ENCODE measurements at regions not wholly inside any gene's neighbourhood (a gene's known extent, or its start where the extent isn't known, plus 50 kb on each side); places are given as distances from the start of the nearest gene placed in this dataset.
A peak's percentile ranks its signal among the peaks of the same experiment; 100 is the strongest.

DNA sequence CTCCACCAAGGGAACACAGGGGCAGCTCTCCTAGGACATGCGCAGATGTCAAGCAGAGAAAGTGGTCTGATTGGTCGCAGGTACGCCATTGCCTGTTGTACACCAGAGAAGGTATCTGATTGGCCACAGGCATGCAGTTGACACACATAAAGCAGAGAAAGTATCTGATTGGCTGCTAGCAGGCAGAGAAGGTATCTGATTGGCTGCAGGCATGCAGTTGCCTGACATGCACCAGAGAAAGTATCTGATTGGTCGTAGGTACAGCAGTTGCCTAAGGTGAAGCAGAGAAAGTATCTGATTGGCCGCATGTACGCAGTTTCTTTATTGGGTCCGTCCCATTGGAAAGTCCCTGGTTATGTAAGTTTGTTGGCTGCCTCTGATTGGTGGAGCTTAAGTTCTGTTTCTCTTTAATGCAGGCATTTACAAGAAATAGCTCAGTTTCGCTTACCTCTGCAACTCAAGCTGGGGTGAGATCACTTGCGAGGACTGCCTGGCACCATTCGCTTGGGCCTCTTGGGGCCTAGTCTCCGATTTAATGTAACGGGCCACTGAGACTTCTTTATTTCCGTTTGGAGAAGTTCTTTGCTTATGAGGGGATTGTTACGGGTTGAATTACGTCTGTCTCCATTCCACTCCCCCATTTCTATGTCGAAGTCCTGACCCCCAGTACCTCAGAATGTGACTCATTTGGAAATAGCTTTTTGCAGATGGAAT lies 74.2 kb downstream of the SIK1 start:
- Histone ChIP-seq H3K4me1 (ENCODE audit: control insufficient read depth in 1 of 2, insufficient read depth in 2 of 2, low read length in 2 of 2) (peaks cover 0 to 4% of the 10 kb centered on the region in 2 experiments; a peak in 1 of 4 replicates), H3K4me2 (ENCODE audit: low read length) (no peak overlapping the region), H3K9me2 (ENCODE audit: insufficient read depth) (no peaks in the 10 kb centered on the region), H3K9ac (ENCODE audit: low read length) (no peak overlapping the region), H3K4me3 (replicated peaks in 1 of 2; ENCODE audit: low read depth in 1 of 2, low read length in 2 of 2) (no peak overlapping the region), H4K20me1 (ENCODE audit: insufficient read depth) (no peaks in the 10 kb centered on the region), H3K9me3 (ENCODE audit: control insufficient read depth in 1 of 2, insufficient read depth in 1 of 2, low read depth in 1 of 2, low read length in 2 of 2) (no peaks in the 10 kb centered on the region), H3K79me2 (ENCODE audit: insufficient read depth, low read length) (no peaks in the 10 kb centered on the region), H2AFZ (ENCODE audit: low read depth, low read length, poor library complexity, severe bottlenecking) (no peak overlapping the region), H3K27ac (ENCODE audit: low read depth, low read length) (no peak overlapping the region), H3K36me3 (ENCODE audit: control insufficient read depth in 1 of 2, insufficient read depth in 2 of 2, low read length in 2 of 2) (no peaks in the 10 kb centered on the region), H3K27me3 (ENCODE audit: insufficient read depth, low read length) (no peaks in the 10 kb centered on the region)
- no peak for TF ChIP-seq ELF1 (IDR thresholded peaks at IDR 0.05; ENCODE audit: borderline replicate concordance, low read depth)
- TF ChIP-seq SP1 (IDR thresholded peaks at IDR 0.05; ENCODE audit: low read depth), result peak; percentile 40; the same call in 1 of the 2 replicates
- ATAC-seq (peak; percentile 75), DNase-seq (ENCODE audit: low read depth, low spot score) (peak; percentile 56)
- BruUV-seq (replicated peaks), result no TSS peak
- intact Hi-C loops (cut with micrococcal nuclease), result no loop called here
- POLR2A ChIA-PET, result no interaction called here
- CTCF ChIA-PET, result no interaction called here
- RAD21 ChIA-PET (ENCODE audit: low non-redundant PET in 1 of 2, low total read pairs in 2 of 2, uncharacterized antibody in 2 of 2, unreplicated experiment in 2 of 2), result no interaction called here

GRCh38 chr21:43352154-43352537 lies 74.8 kb downstream of the SIK1 start:
- no peaks in the 10 kb centered on the region for H3K79me2 ChIP-seq (ENCODE audit: insufficient read depth, low read length)
- no peak overlapping the region for H3K27ac ChIP-seq (ENCODE audit: low read depth, low read length)
- no peaks in the 10 kb centered on the region for H3K27me3 ChIP-seq (ENCODE audit: insufficient read depth, low read length)
- peaks cover 0 to 4% of the 10 kb centered on the region in 2 experiments; a peak in 1 of 4 replicates for H3K4me1 ChIP-seq (ENCODE audit: control insufficient read depth in 1 of 2, insufficient read depth in 2 of 2, low read length in 2 of 2)
- no peaks in the 10 kb centered on the region for H3K36me3 ChIP-seq (ENCODE audit: control insufficient read depth in 1 of 2, insufficient read depth in 2 of 2, low read length in 2 of 2)
- no peaks in the 10 kb centered on the region for H4K20me1 ChIP-seq (ENCODE audit: insufficient read depth)
- ATAC-seq (no peak), DNase-seq (ENCODE audit: low read depth, low spot score) (no peak)
- H3K9ac ChIP-seq (ENCODE audit: low read length), result no peak overlapping the region
- CTCF ChIA-PET, result no interaction called here
- H3K4me3 ChIP-seq (replicated peaks in 1 of 2; ENCODE audit: low read depth in 1 of 2, low read length in 2 of 2), result no peak overlapping the region
- RAD21 ChIA-PET (ENCODE audit: low non-redundant PET in 1 of 2, low total read pairs in 2 of 2, uncharacterized antibody in 2 of 2, unreplicated experiment in 2 of 2), result no interaction called here
- intact Hi-C loops (cut with micrococcal nuclease), result no loop called here
- H3K9me2 ChIP-seq (ENCODE audit: insufficient read depth), result no peaks in the 10 kb centered on the region
- H2AFZ ChIP-seq (ENCODE audit: low read depth, low read length, poor library complexity, severe bottlenecking), result no peak overlapping the region
- POLR2A ChIA-PET, result no interaction called here
- BruUV-seq (replicated peaks), result no TSS peak
- H3K4me2 ChIP-seq (ENCODE audit: low read length), result no peak overlapping the region
- no peaks in the 10 kb centered on the region for H3K9me3 ChIP-seq (ENCODE audit: control insufficient read depth in 1 of 2, insufficient read depth in 1 of 2, low read depth in 1 of 2, low read length in 2 of 2)
- TF ChIP-seq ZNF274 (IDR thresholded peaks at IDR 0.05; ENCODE audit: low read depth, low read length) (no peak), POLR2AphosphoS5 (IDR thresholded peaks at IDR 0.05; ENCODE audit: low read depth, low read length) (no peak), FOSL1 (IDR thresholded peaks at IDR 0.05; ENCODE audit: low read depth) (no peak), RAD21 (IDR thresholded peaks at IDR 0.05; ENCODE audit: low read depth) (no peak), SP1 (IDR thresholded peaks at IDR 0.05; ENCODE audit: low read depth) (no peak), EZH2phosphoT487 (IDR thresholded peaks at IDR 0.05; ENCODE audit: borderline replicate concordance) (no peak), ELF1 (IDR thresholded peaks at IDR 0.05; ENCODE audit: borderline replicate concordance, low read depth) (no peak), CBX3 (IDR thresholded peaks at IDR 0.05; ENCODE audit: low read depth) (no peak), POLR2A (IDR thresholded peaks at IDR 0.05; ENCODE audit: borderline replicate concordance, extremely low read depth, insufficient read depth, insufficient read length) (no peak), SRF (IDR thresholded peaks at IDR 0.05; ENCODE audit: low read depth) (no peak), MAX (IDR thresholded peaks at IDR 0.05) (no peak), EZH2 (IDR thresholded peaks at IDR 0.05) (no peak), TCF7L2 (IDR thresholded peaks at IDR 0.05; ENCODE audit: borderline replicate concordance, extremely low read depth, insufficient read depth, insufficient read length) (no peak), EGR1 (IDR thresholded peaks at IDR 0.05; ENCODE audit: low read depth) (no peak)
- TF ChIP-seq, protein P1, sequence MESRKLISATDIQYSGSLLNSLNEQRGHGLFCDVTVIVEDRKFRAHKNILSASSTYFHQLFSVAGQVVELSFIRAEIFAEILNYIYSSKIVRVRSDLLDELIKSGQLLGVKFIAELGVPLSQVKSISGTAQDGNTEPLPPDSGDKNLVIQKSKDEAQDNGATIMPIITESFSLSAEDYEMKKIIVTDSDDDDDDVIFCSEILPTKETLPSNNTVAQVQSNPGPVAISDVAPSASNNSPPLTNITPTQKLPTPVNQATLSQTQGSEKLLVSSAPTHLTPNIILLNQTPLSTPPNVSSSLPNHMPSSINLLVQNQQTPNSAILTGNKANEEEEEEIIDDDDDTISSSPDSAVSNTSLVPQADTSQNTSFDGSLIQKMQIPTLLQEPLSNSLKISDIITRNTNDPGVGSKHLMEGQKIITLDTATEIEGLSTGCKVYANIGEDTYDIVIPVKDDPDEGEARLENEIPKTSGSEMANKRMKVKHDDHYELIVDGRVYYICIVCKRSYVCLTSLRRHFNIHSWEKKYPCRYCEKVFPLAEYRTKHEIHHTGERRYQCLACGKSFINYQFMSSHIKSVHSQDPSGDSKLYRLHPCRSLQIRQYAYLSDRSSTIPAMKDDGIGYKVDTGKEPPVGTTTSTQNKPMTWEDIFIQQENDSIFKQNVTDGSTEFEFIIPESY (IDR thresholded peaks at IDR 0.05; ENCODE audit: extremely low read depth, insufficient replicate concordance, low read length), result no peak

All from HCT116 (cell line).